GM12891 (cell line): ENCODE measurements at regions not wholly inside any gene's neighbourhood (a gene's known extent, or its start where the extent isn't known, plus 50 kb on each side); places are given as distances from the start of the nearest gene placed in this dataset.
"Not testable (repeated sequence)": the region's sequence is repeated elsewhere in the genome, so short reads cannot be mapped to it uniquely, and the experiment has no call there.

Experiments used
- DNase-seq: peaks from one replicate; pipeline ENCODE4 v3.0.0; 2011; ENCODE audit warnings: low spot score; ENCODE audit not compliant: insufficient read length
- FAIRE-seq: peaks from 2 replicates; lab custom pipeline; 2011; peaks lifted over from hg19 to GRCh38; lab: Jason Lieb, UNC
- PAX5 ChIP-seq: IDR thresholded peaks from 2 replicates; pipeline ENCODE4 v1.6.1; 2011; ENCODE audit warnings: low read length, moderate library complexity, mild to moderate bottlenecking; ENCODE audit not compliant: insufficient read depth, severe bottlenecking
- POLR2A ChIP-seq: IDR thresholded peaks from 2 replicates; pipeline ENCODE4 v1.6.1; 2011; ENCODE audit warnings: low read depth, low read length, control low read depth
- POLR2AphosphoS5 ChIP-seq: IDR thresholded peaks from 2 replicates; pipeline ENCODE4 v1.6.1; 2011; ENCODE audit warnings: low read depth, low read length, control low read depth
- POU2F2 ChIP-seq: IDR thresholded peaks from 2 replicates; pipeline ENCODE4 v1.6.1; 2011; ENCODE audit warnings: low read depth, mild to moderate bottlenecking, control low read depth, low read length, moderate library complexity
- SPI1 ChIP-seq: IDR thresholded peaks from 2 replicates; pipeline ENCODE4 v1.6.1; 2011; ENCODE audit warnings: low read depth, low read length, control low read depth
- TAF1 ChIP-seq: IDR thresholded peaks from 2 replicates; pipeline ENCODE4 v1.6.1; 2011; ENCODE audit warnings: low read depth, low read length, control low read depth

GRCh38 chr10:6840766-6841165, 260.7 kb upstream of the PRKCQ start:
- no peak for DNase-seq
- no peak for FAIRE-seq
- no peak for TF ChIP-seq SPI1
- TF ChIP-seq POLR2A: no peak
- no peak for TF ChIP-seq POU2F2
- no peak for TF ChIP-seq TAF1
- TF ChIP-seq POLR2AphosphoS5: no peak
- no peak for TF ChIP-seq PAX5

DNA sequence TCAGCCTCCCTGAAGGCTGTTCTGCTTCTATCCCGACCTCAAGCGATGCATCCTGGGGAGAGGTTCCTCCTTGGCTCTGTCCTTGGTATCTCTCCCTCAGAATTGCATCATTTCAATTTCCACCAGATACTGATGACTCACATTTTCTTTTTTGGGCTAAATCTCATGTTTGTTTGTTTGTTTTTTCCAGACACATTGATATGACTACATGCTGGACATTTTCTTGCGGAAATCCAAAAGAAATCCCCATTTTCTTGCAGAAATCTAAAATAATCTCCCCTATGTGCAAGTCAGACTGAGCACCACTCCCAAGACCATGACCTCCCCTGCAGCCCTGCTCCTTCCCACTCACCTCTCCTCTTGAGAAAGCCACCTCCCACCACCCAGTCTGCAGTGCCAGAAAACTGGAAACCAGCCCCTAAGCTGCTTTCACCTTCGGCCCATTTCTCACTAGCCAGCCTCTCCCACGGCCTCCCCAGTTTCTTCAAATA, 260.2 kb upstream of the PRKCQ start:
- no peak for DNase-seq
- no peak for FAIRE-seq
- TF ChIP-seq POU2F2 (no peak), POLR2AphosphoS5 (no peak), POLR2A (no peak), SPI1 (no peak), TAF1 (no peak), PAX5 (no peak)

- no peak for DNase-seq
- FAIRE-seq: no peak
- TF ChIP-seq PAX5 (no peak), POLR2A (no peak), POU2F2 (no peak)
Observed at GRCh38 chr10:6838118-6838517, 258.0 kb upstream of the PRKCQ start.

DNA sequence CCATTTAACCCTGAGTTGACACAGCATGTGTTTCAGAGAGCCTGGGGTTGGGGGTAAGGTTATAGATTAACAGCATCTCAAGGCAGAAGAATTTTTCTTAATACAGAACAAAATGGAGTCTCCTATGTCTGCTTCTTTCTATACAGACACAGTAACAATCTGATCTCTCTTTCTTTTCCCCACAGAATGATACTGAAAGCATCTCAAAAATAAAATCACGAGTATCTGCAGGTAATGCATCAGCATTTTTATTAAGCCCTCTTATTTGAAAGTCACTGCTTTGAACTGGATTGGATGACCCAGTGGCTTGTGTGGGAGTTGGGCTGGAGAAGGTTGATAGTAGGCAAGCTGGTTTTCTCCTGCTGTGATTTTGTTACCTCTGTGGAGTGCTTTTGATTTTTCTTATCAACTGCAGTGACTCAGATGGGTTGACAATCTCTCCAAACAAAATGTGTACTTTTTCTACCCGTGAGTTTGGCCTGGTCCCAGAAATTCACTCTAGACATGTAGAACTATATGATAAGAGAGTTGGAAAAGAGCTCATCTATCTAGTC, 253.5 kb upstream of the PRKCQ start:
- FAIRE-seq (no peak), DNase-seq (no peak)
- TF ChIP-seq SPI1 (no peak), POU2F2 (no peak), TAF1 (no peak), PAX5 (no peak), POLR2AphosphoS5 (no peak), POLR2A (no peak)

- not testable (repeated sequence) for DNase-seq, FAIRE-seq
Observed at GRCh38 chr10:6830981-6831380, 250.9 kb upstream of the PRKCQ start.

GRCh38 chr10:6824793-6825192, 244.7 kb upstream of the PRKCQ start:
- not testable (repeated sequence) for FAIRE-seq, DNase-seq

DNA sequence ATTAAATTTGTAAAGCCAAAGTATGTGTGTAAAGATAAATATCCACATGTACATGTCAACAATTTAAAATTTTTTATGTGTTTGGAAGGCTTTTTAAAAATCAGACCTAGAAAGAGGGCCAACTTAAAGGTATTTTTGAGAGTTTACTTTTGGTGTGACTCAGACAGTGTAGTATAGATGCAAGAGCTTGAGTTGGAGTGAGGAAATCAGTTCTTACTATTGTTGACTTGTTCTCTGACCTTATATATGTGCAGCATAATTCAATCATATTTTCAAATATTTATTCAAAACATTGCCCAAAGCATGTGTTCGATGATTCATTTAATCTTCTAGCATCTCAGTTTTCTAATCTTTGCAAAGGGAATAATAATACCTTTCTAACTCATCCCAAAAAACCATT, 243.7 kb upstream of the PRKCQ start:
- TF ChIP-seq PAX5 (no peak), POU2F2 (no peak), TAF1 (no peak), SPI1 (no peak), POLR2AphosphoS5 (no peak), POLR2A (no peak)
- DNase-seq (no peak), FAIRE-seq (no peak)

DNA sequence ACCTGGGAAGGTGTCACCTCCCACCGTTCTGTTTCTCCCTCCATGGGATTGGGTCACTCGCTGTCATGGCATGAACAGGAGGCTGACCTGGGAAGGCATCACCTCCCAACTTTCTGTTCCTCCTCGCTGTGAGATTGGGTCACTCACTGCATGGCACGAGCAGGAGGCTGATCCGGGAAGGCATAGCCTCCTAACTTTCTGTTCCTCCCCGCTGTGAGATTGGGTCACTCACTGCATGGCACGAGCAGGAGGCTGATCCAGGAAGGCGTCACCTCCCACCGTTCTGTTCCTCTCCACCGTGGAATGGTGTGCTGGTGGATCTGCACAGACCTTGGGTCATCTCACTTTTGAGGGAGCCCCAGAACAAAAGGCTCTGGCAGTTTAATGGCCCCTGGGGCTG, 239.2 kb upstream of the PRKCQ start:
- DNase-seq: no peak
- no peak for FAIRE-seq
- TF ChIP-seq PAX5 (no peak), SPI1 (no peak), POLR2A (no peak), POLR2AphosphoS5 (no peak), TAF1 (no peak), POU2F2 (no peak)

DNA sequence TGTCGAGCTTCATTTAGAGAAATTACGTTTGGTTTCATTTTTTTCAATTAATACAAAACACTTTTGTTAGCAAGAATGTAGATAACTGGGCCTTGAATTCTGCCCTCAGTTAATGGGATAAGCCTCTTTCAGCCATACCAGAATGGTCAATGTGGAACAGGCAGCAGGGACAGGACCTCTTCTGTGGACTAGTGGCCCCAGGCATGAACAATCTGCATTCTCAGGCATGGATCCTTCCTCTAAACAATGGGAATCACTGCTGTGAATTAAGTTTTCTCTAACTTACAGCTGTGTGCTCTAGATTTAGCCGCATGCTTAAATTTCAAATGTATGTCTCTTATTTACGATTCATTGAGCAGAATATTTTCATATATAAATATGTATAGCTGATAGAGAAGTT, 237.7 kb upstream of the PRKCQ start:
- FAIRE-seq (no peak), DNase-seq (no peak)
- TF ChIP-seq SPI1: no peak
- no peak for TF ChIP-seq PAX5
- no peak for TF ChIP-seq POLR2AphosphoS5
- no peak for TF ChIP-seq POLR2A
- TF ChIP-seq TAF1: no peak
- TF ChIP-seq POU2F2: no peak

DNA sequence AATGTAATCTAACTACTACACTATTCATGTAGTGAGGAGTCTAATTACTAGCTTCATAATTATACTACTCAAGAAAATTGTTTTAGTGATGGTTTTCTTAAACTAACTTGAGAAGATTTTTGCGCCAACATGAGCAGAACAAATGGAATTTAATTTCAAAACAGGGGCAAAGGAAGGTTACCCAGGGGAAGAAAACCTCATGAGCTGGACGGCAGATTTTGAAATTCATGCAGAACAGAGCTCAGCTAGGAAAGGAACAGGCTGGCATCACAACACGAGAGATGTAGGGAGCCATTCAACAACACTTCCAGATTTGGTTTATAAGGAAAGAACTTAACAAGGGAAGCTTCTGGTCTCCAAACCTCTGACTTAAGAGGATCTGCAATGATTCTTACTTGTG, 235.3 kb upstream of the PRKCQ start:
- no peak for DNase-seq
- TF ChIP-seq TAF1 (no peak), POU2F2 (no peak), POLR2AphosphoS5 (no peak), SPI1 (no peak), PAX5 (no peak), POLR2A (no peak)
- FAIRE-seq: no peak

GRCh38 chr10:6813856-6814255, 233.8 kb upstream of the PRKCQ start:
- TF ChIP-seq POLR2A (no peak), POLR2AphosphoS5 (no peak), SPI1 (no peak), POU2F2 (no peak), PAX5 (no peak), TAF1 (no peak)
- DNase-seq (no peak), FAIRE-seq (no peak)
